SU-DHL-6 (cell line): ENCODE measurements at regions not wholly inside any gene's neighbourhood (a gene's known extent, or its start where the extent isn't known, plus 50 kb on each side); places are given as distances from the start of the nearest gene placed in this dataset.

Source experiments
- H2AFZ ChIP-seq: fragments of 200-600 bp; sonication (generic); 2 replicates; pipeline ENCODE4 v1.6.1; 2014; ENCODE audit warnings: low read depth, mild to moderate bottlenecking, moderate library complexity, mixed read lengths, antibody characterized with exemption, low read length; ENCODE audit not compliant: severe bottlenecking
- H3F3A ChIP-seq: fragments of 200-600 bp; shearing (Covaris generic); 2 replicates; pipeline ENCODE4 v1.6.0; 2016; ENCODE audit warnings: antibody characterized with exemption, mild to moderate bottlenecking; ENCODE audit not compliant: insufficient read depth
- H3K27ac ChIP-seq: fragments of 200-600 bp; sonication (generic); 2 replicates; pipeline ENCODE4 v1.5.1; 2016; ENCODE audit warnings: low read depth, mild to moderate bottlenecking, low read length, moderate library complexity, mixed read lengths
- H3K27me3 ChIP-seq: fragments of 200-600 bp; sonication (generic), shearing (Covaris generic); 2 replicates; pipeline ENCODE4 v1.6.0; 2014; ENCODE audit warnings: mild to moderate bottlenecking, low read length
- H3K36me3 ChIP-seq: fragments of 200-600 bp; sonication (generic); 2 replicates; pipeline ENCODE4 v1.6.1; 2014; ENCODE audit warnings: mild to moderate bottlenecking, low read length, mixed read lengths
- H3K4me2 ChIP-seq: fragments of 300-600, 200-600 bp; shearing (Covaris generic), sonication (generic); 2 replicates; pipeline ENCODE4 v1.6.0; 2014; ENCODE audit warnings: low read length, low read depth, mild to moderate bottlenecking; ENCODE audit not compliant: poor library complexity, severe bottlenecking
- H3K4me3 ChIP-seq: fragments of 200-600 bp; sonication (generic); 2 replicates; pipeline ENCODE4 v1.5.1; 2014; ENCODE audit warnings: antibody characterized with exemption, low read length, mild to moderate bottlenecking, mixed read lengths; ENCODE audit not compliant: insufficient read depth, poor library complexity, severe bottlenecking
- H3K79me2 ChIP-seq: fragments of 200-600 bp; sonication (generic); 2 replicates; pipeline ENCODE4 v1.6.1; 2014; ENCODE audit warnings: mild to moderate bottlenecking, low read length, moderate library complexity; ENCODE audit not compliant: insufficient read depth
- H3K9ac ChIP-seq: fragments of 200-600 bp; sonication (generic); 2 replicates; pipeline ENCODE4 v1.7.0; 2014; ENCODE audit warnings: mild to moderate bottlenecking, low read length
- H3K9me2 ChIP-seq: fragments of 200-600 bp; sonication (generic); replicated peaks from 2 replicates; pipeline ENCODE4 v1.6.1; 2014; ENCODE audit warnings: low read length; ENCODE audit not compliant: insufficient read depth
- H3K9me3 ChIP-seq: fragments of 200-600 bp; sonication (generic); 2 replicates; pipeline ENCODE4 v1.6.1; 2014; ENCODE audit warnings: low read length, mixed read lengths; ENCODE audit not compliant: insufficient read depth
- H4K20me1 ChIP-seq: fragments of 200-600 bp; sonication (generic); 2 replicates; pipeline ENCODE4 v1.6.1; 2014; ENCODE audit warnings: low read depth, mild to moderate bottlenecking, antibody characterized with exemption, low read length, moderate library complexity, mixed read lengths
- EZH2phosphoT487 ChIP-seq: fragments of 200-600 bp; sonication (generic), shearing (Covaris generic); conservative IDR thresholded peaks from 2 replicates; pipeline ENCODE4 v1.6.1; 2018; ENCODE audit warnings: mild to moderate bottlenecking, antibody characterized with exemption, low read length, moderate library complexity, mixed read lengths
- TF ChIP-seq, protein P1 (sequence below): fragments of 200-600 bp; sonication (generic); IDR thresholded peaks from one replicate; pipeline ENCODE4 v1.5.1; 2017; ENCODE audit warnings: antibody characterized with exemption, mild to moderate bottlenecking, low read length, moderate library complexity; ENCODE audit not compliant: insufficient read depth, poor library complexity, severe bottlenecking

DNA sequence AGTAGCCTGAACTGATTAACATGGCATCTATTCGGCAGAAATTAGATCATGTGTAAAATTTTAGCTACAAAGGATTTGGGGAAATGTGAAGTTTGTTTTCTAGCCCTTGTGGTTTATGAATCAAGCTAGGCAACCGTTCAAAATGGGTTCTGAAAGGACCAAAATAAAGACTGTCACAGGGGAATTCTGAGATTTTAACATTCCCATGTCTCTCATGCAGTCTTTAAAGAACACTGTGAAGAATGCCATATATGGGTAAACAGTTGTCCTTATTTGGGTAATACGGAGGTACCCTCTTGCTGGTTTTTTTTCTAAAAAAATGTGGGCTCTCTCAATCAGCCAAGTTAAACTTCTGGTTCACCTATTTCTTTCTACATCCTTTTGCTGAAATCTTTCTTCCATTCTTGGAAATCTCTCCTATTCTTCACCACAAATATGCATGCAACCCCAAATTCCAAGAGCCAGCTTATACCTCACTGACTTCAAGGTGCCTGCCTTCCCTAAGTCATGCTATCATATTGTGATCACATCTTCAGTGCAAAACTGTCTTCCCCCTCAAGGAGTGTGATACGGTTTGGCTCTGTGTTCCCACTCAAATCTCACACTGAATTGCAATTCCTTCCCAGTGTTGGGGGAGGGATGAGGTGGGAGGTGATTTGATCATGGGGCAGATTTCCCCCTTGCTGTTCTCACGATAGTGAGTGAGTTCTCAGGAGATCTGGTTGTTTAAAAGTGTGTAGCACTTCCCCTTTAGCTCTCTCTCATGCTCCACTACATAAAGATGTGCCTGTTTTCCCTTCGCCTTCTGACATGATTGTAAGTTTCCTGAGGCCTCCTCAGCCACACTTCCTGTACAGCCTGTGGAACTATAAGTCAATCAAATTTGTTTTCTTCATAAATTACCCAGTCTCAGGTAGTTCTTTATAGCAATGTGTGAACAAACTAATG, 308.7 kb downstream of the TTLL7 start:
- Histone ChIP-seq H3K27ac (no peak overlapping the region), H3F3A (no peaks in the 10 kb centered on the region), H3K4me3 (no peak overlapping the region), H3K9me2 (no peaks in the 10 kb centered on the region), H3K27me3 (no peaks in the 10 kb centered on the region), H3K9ac (no peak overlapping the region), H3K79me2 (no peaks in the 10 kb centered on the region), H4K20me1 (no peaks in the 10 kb centered on the region), H3K4me2 (no peak overlapping the region), H3K36me3 (no peaks in the 10 kb centered on the region), H3K9me3 (no peaks in the 10 kb centered on the region), H2AFZ (no peak overlapping the region)
- no peak for TF ChIP-seq EZH2phosphoT487
- TF ChIP-seq, protein P1, sequence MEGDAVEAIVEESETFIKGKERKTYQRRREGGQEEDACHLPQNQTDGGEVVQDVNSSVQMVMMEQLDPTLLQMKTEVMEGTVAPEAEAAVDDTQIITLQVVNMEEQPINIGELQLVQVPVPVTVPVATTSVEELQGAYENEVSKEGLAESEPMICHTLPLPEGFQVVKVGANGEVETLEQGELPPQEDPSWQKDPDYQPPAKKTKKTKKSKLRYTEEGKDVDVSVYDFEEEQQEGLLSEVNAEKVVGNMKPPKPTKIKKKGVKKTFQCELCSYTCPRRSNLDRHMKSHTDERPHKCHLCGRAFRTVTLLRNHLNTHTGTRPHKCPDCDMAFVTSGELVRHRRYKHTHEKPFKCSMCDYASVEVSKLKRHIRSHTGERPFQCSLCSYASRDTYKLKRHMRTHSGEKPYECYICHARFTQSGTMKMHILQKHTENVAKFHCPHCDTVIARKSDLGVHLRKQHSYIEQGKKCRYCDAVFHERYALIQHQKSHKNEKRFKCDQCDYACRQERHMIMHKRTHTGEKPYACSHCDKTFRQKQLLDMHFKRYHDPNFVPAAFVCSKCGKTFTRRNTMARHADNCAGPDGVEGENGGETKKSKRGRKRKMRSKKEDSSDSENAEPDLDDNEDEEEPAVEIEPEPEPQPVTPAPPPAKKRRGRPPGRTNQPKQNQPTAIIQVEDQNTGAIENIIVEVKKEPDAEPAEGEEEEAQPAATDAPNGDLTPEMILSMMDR, result no peak

DNA sequence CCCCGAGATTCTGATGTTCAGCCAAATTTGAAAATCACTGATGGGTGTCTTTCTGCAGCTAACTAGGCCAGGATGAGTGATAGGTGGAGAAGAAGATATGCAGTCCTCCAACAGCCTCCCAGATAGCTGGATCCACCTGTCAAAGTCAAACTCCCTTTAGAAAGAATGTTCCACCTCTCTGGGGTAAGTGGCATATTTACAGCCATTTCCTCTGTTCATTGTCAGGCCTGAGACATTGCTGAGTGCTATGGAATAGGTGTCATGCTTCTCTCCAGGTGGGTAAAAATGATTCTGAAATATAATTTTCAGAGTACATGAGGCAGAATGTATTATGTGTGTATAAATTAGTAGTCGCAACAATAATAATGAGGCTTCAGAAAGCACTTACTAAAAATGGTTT, 316.8 kb downstream of the TTLL7 start:
- Histone ChIP-seq H3K9ac (no peak overlapping the region), H3F3A (no peaks in the 10 kb centered on the region), H3K79me2 (no peaks in the 10 kb centered on the region), H3K4me3 (no peak overlapping the region), H3K27ac (no peak overlapping the region), H3K9me2 (no peaks in the 10 kb centered on the region), H3K36me3 (no peaks in the 10 kb centered on the region), H3K4me2 (no peak overlapping the region), H2AFZ (no peak overlapping the region), H3K27me3 (no peaks in the 10 kb centered on the region), H3K9me3 (no peaks in the 10 kb centered on the region), H4K20me1 (no peaks in the 10 kb centered on the region)
- no peak for TF ChIP-seq EZH2phosphoT487
- TF ChIP-seq, protein P1, result no peak

DNA sequence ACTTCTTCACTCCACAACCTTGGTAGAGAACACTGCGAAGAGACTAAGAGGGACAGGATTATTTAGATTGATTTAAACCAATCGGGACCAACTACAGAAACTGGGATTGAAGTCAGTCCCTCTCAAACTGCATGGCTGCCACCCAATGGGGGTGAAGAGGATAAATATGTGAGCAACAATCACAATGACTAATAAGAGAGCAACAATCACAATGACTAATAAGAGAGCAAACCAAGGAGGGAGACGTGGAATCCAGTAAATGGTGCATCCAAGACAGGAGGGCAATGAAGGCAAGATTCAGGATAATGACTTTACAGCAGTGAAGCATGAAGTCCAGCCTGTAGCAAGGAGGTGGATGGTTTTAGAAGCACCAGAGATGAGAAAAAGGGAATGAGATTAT, 322.8 kb downstream of the TTLL7 start:
- Histone ChIP-seq H3K4me3 (no peak overlapping the region), H3K9me3 (no peaks in the 10 kb centered on the region), H3K27ac (no peak overlapping the region), H3F3A (no peaks in the 10 kb centered on the region), H3K27me3 (no peaks in the 10 kb centered on the region), H3K9me2 (no peaks in the 10 kb centered on the region), H3K9ac (no peak overlapping the region), H3K4me2 (no peak overlapping the region), H3K79me2 (no peaks in the 10 kb centered on the region), H3K36me3 (no peaks in the 10 kb centered on the region), H4K20me1 (no peaks in the 10 kb centered on the region), H2AFZ (no peak overlapping the region)
- TF ChIP-seq EZH2phosphoT487, result no peak
- TF ChIP-seq, protein P1, result no peak
